ENCODE measurements at regions not wholly inside any gene's neighbourhood (a gene's known extent, or its start where the extent isn't known, plus 50 kb on each side); places are given as distances from the start of the nearest gene placed in this dataset.

DNA sequence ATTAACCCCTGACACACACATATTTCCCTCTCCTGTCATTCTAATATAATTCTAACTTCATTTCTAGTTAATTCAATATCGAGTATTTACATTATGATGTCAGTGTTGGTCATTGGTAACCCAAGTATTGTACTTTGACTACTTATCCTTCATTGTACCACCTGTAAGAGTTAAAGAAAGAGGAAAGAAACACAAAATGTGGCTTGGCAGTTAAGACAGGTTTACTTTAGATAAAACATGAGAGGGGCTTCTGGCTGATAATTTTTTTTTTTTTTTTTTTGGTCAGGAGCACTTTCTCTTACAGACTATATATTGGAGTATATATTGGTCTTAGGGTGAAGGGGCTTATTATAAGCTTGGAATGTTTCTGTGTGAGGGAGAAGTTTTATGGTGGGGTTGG lies 57.0 kb upstream of the ACYP2 start:
- TF ChIP-seq, protein P1, sequence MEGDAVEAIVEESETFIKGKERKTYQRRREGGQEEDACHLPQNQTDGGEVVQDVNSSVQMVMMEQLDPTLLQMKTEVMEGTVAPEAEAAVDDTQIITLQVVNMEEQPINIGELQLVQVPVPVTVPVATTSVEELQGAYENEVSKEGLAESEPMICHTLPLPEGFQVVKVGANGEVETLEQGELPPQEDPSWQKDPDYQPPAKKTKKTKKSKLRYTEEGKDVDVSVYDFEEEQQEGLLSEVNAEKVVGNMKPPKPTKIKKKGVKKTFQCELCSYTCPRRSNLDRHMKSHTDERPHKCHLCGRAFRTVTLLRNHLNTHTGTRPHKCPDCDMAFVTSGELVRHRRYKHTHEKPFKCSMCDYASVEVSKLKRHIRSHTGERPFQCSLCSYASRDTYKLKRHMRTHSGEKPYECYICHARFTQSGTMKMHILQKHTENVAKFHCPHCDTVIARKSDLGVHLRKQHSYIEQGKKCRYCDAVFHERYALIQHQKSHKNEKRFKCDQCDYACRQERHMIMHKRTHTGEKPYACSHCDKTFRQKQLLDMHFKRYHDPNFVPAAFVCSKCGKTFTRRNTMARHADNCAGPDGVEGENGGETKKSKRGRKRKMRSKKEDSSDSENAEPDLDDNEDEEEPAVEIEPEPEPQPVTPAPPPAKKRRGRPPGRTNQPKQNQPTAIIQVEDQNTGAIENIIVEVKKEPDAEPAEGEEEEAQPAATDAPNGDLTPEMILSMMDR (conservative IDR thresholded peaks at IDR 0.05): no peak
- no peak for TF ChIP-seq ZFX (IDR thresholded peaks at IDR 0.05)
